HG03039 (cell line): ENCODE measurements at regions not wholly inside any gene's neighbourhood (a gene's known extent, or its start where the extent isn't known, plus 50 kb on each side); places are given as distances from the start of the nearest gene placed in this dataset.
"Not testable (repeated sequence)": the region's sequence is repeated elsewhere in the genome, so short reads cannot be mapped to it uniquely, and the experiment has no call there.

Experiments
- ATAC-seq: cut with Tn5 transposase; IDR thresholded peaks from one replicate; pipeline ENCODE4 v1.9.1; 2021; ENCODE audit warnings: mild to moderate bottlenecking, moderate library complexity; ENCODE audit not compliant: unreplicated experiment

DNA sequence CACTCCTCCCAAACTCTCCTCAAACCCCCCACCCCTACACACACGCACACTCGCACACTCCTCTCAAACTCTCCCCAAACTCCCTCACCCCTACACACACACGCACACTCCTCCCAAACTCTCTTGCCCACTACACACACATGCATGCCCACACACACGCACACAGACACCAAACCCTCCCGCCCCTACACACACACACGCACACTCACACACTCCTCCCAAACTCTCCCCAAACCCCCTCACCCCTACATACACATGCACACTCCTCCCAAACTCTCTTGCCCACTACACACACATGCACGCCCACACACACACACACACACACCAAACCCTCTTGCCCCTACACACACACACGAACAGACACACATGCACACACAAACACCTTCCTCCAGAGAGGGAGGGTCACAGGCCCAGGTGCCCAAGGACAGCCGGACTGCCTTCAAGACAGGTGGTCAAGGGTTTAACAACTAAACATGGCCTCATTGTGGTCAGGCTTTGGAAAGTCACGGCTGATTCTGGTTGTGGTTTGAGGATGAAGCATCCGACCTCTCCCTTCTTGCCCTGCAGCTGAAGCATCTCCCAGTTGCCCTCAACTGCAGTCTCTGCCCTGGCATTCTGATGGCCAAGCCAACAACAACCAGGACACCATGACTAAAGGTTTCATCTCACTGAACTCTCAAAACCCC, 72.3 kb upstream of the SNTG2 start:
- ATAC-seq, result no peak

DNA sequence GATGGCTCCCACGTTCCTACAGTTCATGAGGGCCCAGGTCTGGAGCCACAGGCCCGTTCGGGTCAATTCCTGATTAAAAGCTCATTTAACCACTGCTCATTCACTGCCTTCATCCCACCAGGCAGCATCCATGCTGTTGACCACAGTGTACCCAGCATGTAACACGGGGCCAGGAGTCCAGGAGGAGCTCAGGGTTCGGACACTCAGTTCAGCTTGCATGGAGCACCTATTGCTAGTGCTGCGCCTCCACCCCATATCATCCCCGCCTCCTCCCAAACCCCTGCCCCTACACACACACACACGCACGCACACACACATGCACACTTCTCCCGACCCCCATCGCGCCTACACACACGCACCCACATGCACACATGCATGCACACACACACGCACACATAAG, 72.9 kb upstream of the SNTG2 start:
- no peak for ATAC-seq

- ATAC-seq, result no peak
Observed at GRCh38 chr2:875687-876615, 74.7 kb upstream of the SNTG2 start.

DNA sequence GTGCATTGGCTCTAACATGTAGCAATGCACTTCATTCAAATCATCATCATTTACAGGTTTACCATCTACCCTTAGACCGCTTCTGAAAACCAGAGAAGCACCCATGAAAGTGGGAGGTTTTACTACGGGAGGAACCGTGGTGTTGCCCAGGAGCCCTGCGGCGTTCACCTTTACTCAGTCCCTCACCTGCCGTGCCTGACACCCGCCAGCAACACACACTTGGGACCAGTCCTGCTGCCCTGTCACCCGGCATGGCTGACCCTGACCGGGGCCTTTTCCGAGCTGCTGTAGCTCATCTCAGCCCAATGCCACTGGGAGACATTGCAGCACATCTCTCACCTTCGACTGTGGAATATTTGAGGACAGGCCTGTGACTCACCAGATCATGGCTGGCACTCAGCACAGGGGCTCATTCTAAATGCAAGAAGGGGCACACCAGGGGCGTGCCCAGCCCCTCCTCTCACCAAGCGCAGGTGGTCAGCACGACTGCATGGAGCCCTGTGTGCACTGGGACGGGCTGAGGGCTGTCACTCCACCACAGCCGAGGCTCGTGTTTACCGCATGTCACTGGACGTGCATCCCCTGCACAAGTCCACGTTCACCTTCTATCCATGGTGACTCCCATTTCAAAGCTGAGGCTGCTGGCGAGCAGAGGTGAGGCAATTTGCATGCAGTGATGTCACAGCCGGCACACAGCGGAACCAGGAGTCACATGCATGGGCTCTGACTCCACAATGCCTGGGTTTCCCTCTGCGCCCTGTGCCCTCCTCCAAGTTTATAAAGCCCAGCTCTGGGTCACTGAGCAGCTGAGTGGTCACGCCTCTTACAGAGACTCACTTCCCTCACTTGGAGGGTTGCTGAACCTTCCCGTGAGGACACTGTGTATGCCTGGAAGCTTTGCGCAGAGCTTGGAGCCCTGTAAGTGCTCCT, 76.7 kb upstream of the SNTG2 start:
- no peak for ATAC-seq

DNA sequence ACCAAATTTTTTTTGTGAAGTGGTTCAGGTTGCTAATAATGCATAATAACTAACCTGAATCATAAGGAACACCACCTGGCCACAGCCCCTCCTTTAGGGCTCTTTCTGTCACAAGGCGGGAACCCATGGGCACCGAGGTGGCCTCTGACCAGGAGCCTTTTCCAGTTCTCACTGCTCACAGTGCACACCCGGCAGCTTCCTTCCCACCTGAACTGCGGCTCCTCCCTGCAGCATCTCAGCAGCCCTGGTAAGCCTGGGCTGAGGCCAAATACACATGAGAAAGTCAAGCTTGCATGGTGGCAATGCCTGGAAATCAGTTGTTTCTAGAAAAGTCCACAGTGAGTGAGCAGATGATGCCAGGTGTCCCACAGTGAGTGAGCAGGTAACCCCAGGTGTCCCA, 77.6 kb upstream of the SNTG2 start:
- ATAC-seq, result no peak

DNA sequence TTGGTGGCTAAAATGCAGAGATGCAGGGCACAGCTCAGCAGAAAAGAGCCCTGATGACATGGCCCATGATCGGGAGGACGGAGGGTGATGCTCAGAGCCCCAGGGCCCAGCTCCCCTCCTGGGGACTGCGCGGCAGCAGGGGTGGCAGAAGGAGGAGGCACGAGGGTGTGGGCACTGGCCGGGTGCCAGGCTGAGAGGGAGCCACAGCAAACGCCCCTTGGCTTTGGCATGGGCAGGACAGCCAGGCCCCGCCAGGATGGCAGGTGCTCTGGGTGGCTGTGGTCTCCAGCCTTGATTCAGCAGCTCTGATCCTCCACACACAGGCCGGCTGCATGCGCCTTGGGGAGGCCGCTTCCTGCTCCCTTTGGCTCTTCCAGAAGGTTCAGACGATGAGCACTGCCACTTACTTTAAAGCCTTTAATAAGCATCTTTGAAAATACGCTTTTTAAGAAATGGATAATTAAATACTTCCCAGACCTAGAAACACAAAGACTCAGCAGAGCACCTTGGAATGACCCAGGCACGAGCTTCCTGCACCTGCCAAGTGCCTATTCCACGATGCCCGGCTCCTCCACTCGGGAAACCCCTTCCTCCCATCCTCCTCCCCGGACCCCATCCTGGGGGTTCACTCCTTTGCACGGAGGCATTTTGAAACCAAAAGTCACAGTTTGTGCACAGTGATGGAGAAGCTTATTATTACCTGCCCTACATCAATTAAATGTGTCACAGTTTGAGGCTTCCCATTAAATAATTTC, 78.5 kb upstream of the SNTG2 start:
- ATAC-seq, result no peak

DNA sequence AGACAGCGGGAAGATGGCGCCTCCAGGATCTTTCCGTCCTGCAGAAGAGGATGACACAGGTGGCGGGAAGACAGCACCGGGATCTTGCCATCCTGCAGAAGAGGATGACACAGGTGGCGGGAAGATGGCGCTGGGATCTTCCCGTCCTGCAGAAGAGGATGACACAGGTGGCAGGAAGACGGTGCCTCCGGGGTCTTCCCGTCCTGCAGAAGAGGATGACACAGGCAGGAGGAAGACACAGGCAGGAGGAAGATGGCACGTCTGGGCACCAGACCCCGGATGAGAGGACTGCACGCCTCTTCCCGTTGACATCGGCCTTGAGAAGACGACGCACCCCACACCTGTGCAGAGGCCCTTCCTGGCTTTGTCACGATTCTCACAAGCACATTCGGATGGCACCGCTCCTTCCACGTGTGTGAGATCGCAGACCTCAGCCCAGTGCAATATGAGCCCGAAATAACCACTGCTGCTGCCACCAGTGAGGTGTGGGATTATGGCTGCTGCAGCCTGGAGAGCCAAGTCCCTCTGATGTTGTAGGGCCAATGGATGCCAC, 79.4 kb upstream of the SNTG2 start:
- ATAC-seq, result no peak

DNA sequence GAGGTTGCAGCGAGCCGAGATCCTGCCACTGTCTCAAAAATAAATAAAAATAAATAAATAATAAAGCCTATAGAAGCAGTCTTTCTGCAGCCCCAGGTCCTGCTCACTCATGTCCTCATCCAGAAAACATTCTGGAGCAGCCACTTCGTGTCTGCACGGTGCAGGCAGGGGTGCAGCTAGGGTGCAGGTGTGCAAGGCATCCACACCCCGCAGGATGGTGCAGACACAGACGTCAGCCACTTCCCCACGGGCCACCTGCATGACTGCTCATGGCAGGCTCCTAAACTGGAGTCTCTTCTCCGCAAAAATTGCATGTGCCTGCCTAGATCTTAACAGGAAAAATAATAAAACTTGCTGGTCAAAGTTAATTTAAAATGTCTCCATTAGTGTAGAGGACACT, 80.2 kb upstream of the SNTG2 start:
- no peak for ATAC-seq

DNA sequence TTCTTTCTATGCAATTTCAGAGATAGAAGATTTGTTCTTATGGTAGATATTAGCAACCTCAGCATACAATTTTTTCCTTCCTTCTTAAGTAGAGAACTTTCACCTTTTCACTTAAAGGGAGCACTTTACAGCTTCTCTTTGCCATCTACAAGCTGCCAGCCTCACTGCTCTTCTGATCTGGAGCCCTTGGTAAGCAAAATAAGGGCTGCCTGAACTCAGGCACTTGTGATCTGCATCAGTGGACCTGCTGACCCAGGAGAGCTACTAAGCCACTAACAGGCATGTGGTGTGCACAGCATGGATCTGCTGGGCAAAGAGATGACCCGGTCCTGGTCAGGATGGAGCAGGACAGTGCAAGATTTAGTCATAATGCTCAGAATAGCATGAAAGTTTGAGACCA, 80.8 kb upstream of the SNTG2 start:
- ATAC-seq, result no peak

DNA sequence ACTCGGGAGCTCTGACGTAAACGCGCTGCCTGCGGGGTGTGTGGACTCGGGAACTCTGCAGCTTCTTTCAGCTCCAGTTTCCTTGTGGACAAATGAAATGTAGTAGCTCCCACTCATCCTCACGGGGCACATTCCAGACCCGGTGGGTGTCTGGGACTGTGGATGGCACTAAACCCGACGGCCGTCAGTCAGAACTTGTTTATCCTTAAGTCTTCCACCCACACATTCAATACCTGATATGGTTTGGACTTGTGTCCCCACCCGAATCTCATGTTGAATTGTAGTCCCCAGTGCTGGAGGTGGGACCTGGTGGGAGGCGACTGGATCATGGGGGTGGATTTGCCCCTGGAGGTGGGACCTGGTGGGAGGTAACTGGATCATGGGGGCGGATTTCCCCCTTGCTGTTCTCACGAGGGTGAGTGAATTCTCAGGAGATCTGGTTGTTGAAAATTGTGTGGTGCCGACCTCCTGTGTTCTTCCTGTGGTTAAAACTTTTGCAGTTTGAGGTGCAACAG, 81.2 kb upstream of the SNTG2 start:
- no peak for ATAC-seq

DNA sequence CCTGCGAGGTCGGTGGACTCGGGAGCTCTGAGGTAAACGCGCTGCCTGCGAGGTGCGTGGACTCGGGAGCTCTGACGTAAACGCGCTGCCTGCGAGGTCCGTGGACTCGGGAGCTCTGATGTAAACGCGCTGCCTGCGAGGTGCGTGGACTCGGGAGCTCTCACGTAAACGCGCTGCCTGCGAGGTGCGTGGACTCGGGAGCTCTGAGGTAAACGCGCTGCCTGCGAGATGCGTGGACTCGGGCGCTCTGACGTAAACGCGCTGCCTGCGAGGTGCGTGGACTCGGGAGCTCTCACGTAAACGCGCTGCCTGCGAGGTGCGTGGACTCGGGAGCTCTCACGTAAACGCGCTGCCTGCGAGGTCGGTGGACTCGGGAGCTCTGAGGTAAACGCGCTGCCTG, 81.8 kb upstream of the SNTG2 start:
- ATAC-seq, result not testable (repeated sequence)

DNA sequence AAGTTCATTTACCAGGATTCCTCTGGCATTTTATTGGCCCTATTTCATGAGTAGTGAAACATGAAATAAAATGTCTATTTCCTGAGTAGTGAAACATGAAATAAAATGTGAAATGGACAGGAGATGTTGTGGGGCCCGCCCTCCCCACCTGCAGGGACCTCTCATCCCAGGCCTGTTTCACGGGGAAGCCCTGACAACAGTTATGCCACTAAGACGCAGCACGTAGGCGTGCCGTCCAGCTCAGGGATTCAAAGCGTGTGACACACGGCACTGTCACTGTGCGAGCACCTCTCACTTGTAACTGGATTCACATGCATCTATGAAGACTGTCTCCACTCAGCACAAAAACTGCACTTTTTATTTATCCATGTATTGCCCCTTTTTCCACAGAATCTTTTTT, 83.4 kb upstream of the SNTG2 start:
- ATAC-seq, result no peak

DNA sequence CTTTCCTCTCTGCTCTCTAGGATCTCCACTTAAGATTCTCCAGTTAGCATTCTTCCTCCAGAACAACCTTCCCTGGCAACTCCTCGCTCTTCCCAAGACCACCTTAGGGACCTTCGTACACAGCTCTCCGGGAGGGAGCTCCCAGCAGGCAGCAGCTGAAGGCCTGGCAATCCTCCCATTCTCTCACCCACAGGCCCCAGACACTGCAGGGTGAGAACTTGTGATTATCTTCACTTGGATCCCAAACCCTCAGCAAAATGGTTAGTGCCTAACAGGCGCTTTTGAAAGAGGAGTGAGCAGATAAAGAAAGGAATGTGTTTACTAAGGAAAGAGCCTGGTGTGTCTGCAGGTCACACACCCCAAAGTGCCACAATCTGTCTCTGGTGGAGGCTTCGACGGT, 83.8 kb upstream of the SNTG2 start:
- no peak for ATAC-seq

- no peak for ATAC-seq
Observed at GRCh38 chr2:866009-866680, 84.5 kb upstream of the SNTG2 start.

GRCh38 chr2:864501-865106, 86.0 kb upstream of the SNTG2 start:
- no peak for ATAC-seq

GRCh38 chr2:863732-864450, 86.8 kb upstream of the SNTG2 start:
- no peak for ATAC-seq

DNA sequence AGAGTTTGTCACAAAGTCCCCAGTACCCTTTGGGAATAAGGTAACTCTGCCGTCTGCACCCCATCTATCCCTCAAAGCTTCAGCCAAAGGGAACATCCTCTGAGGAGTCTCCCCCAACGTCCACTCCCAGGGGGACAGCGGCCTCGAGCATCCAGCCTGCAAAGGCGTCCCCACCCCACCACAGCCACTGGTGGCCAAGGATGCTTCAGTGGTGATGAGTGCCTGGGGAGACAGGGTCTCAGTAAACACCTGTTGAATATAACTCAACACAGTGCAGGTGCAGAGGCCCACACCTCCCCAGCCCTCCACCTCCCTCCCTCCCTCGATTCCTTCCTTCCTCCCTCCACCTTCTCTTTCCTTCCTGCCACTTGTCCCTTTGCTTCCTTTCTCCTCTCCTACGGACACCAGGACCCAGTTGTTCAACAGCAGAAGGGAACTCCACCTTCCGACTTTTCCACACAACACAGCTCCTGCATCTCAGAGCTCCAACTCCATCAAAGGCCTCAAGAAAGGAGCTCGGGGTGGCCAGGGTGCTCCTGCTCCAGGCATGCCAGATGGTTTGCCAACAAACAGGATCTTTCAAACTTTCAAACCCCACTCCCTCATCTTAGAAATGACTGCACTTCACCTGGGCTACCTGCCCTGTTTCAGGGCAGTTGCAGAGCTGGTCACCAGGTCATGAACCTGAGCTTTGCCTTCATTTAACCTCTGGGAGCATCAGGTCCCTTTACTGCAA, 87.8 kb upstream of the SNTG2 start:
- no peak for ATAC-seq

GRCh38 chr2:862355-862687, 88.3 kb upstream of the SNTG2 start:
- ATAC-seq, result no peak
